ENCODE measurements at regions not wholly inside any gene's neighbourhood (a gene's known extent, or its start where the extent isn't known, plus 50 kb on each side); places are given as distances from the start of the nearest gene placed in this dataset.
"Not testable (repeated sequence)": the region's sequence is repeated elsewhere in the genome, so short reads cannot be mapped to it uniquely, and the experiment has no call there.

DNA sequence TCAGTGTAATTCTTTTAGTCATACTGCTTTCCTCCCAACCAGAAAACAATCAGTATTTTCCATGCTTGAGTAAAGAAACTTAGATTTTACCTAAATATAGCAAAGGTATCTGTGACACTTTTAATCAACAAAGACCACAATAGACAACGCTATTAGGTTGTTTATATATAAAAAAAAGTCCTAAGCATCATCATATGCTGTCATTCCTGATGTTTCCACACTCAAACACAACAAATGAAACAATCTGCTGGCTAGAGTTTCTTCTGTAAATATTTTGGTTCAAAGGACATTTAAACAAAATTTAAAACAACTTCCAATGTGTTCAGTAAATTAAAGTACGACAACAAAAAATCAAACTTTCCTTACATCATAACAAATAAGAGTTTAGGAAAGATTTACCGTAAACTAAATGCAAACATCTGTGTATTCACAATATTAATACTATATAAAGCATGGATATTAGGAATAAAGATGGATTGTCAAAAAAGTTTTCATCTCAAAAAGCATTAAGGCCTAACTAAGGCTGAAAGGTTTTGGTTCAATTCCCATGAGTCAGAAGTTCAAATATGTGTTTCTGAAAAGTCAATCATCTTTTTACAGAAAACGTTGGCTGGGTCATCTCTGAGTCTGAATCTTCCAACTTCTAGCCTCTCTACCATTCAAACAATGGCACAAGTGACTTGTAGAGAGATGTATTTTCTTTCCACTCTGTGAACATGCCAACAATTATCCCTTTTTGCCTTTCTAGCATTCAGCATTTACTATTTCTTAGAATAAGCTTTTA, 157.1 kb downstream of the CRPPA start:
- TF ChIP-seq, protein P1, sequence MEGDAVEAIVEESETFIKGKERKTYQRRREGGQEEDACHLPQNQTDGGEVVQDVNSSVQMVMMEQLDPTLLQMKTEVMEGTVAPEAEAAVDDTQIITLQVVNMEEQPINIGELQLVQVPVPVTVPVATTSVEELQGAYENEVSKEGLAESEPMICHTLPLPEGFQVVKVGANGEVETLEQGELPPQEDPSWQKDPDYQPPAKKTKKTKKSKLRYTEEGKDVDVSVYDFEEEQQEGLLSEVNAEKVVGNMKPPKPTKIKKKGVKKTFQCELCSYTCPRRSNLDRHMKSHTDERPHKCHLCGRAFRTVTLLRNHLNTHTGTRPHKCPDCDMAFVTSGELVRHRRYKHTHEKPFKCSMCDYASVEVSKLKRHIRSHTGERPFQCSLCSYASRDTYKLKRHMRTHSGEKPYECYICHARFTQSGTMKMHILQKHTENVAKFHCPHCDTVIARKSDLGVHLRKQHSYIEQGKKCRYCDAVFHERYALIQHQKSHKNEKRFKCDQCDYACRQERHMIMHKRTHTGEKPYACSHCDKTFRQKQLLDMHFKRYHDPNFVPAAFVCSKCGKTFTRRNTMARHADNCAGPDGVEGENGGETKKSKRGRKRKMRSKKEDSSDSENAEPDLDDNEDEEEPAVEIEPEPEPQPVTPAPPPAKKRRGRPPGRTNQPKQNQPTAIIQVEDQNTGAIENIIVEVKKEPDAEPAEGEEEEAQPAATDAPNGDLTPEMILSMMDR (IDR thresholded peaks at IDR 0.05; ENCODE audit: low read depth, low read length, missing control alignments) = no peak
- H3K4me3 ChIP-seq (replicated peaks; ENCODE audit: low read depth, low read length) = no peak overlapping the region
- DNase-seq (ENCODE audit: extremely low read depth, low read depth) = no peak

DNA sequence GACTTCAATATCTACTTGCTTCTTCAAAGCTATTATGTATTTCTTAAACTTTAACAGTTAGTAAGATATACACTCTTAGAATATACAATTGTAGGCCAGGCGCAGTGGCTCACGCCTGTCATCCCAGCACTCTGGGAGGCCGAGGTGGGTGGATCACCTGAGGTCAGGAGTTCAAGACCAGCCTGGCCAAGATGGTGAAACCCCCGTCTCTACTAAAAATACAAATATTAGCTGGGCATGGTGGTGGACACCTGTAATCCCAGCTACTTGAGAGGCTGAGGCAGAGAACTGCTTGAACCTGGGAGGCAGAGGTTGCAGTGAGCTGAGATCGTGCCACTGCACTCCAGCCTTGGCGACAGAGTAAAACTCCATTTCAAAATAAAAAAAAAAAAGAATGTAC, 158.0 kb downstream of the CRPPA start:
- DNase-seq (ENCODE audit: extremely low read depth, low read depth); H3K4me3 ChIP-seq (replicated peaks; ENCODE audit: low read depth, low read length): not testable (repeated sequence)

DNA sequence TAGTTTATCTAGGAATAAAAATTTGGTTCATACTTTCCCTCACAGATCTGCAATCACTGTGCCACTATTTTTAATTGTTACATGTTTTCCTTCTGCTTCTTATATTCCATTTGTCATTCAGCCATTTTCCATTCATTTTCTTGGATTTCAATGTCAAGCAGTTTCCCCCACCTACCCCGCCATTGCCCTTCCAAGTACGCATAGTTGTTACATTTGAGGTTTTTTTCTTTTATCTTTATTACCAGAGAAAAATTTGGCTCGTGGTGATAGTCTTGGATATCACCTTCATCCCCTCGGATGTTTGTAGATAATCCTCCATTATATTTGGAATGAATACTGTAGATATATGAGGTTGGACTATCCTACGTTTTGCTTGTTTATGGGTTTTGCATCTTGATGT, 159.7 kb downstream of the CRPPA start:
- DNase-seq (ENCODE audit: extremely low read depth, low read depth) = no peak
- TF ChIP-seq, protein P1 (IDR thresholded peaks at IDR 0.05; ENCODE audit: low read depth, low read length, missing control alignments) = no peak

DNA sequence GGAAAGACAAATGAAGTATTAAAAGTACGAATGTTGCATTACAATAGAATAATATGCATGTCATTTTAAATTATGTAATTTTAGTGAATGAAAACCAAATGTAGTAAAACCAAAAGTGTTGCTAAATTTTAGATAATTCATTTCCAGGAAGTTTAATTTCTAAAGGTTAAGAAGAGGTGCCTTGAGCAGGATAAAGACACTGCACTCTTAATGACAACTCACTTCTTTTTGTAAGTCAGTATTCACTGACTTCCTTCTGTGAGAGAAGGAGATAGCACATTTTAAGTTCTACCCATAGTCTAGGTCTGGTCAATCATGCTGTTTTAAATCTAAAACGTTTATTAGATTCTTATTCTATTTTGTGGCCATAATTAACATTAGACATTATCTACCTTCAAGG, 160.2 kb downstream of the CRPPA start:
- DNase-seq (ENCODE audit: extremely low read depth, low read depth) = no peak
- TF ChIP-seq, protein P1 (IDR thresholded peaks at IDR 0.05; ENCODE audit: low read depth, low read length, missing control alignments) = no peak
- H3K4me3 ChIP-seq (replicated peaks; ENCODE audit: low read depth, low read length) = no peak overlapping the region

More for the DNA sequence above, 159.7 kb downstream of the CRPPA start:
- H3K4me3 ChIP-seq (replicated peaks; ENCODE audit: low read depth, low read length) = no peak overlapping the region

DNA sequence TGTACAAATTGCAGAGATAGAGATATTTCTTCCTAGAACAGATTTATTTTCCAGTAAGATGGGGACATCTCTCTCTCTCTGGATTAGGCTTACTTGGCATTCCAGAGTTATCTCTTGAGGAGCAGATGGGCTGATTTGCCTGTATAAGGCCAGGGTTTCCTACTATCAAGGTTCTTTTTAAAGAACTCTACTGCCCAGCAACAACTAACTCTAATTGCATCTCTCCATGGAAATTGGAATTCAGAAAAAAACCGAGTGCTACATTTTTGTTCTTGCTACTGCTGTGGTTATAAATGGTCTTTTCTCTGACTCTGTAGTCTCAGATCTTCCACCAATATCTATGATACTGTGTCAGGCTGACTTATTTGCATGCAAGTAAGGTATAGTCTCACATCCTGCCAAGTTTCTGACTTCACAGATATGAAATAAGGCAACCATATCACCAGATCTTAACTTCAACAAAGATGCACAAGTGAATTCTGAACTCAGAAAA, 161.1 kb downstream of the CRPPA start:
- TF ChIP-seq, protein P1 (IDR thresholded peaks at IDR 0.05; ENCODE audit: low read depth, low read length, missing control alignments) = no peak
- no peak overlapping the region for H3K4me3 ChIP-seq (replicated peaks; ENCODE audit: low read depth, low read length)
- no peak for DNase-seq (ENCODE audit: extremely low read depth, low read depth)

DNA sequence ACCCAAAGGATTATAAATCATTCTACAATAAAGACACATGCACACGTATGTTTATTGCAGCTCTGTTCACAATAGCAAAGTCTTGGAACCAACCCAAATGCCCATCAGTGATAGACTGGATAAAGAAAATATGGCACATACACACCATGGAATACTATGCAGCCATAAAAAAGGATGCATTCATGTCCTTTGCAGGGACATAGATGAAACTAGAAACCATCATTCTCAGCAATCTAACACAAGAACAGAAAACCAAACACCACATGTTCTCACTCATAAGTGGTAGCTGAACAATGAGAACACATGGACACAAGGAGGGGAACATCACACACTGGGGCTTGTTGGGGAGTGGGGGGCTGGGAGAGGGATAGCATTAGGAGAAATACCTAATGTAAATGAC, 164.9 kb downstream of the CRPPA start:
- H3K4me3 ChIP-seq (replicated peaks; ENCODE audit: low read depth, low read length); DNase-seq (ENCODE audit: extremely low read depth, low read depth): not testable (repeated sequence)

DNA sequence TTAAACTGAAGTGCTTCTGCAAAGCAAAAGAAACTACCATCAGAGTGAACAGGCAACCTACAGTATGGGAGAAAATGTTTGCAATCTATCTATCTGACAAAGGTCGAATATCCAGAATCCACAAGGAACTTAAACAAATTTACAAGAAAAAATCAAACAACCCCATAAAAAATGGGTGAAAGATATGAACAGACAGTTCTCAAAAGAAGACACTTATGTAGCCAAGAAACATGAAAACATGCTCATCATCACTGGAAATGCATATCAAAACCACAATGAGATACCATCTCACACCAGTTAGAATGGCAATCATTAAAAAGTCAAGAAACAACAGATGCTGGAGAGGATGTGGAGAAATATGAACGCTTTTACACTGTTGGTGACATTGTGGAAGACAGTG, 165.4 kb downstream of the CRPPA start:
- not testable (repeated sequence) for DNase-seq (ENCODE audit: extremely low read depth, low read depth); H3K4me3 ChIP-seq (replicated peaks; ENCODE audit: low read depth, low read length)

DNA sequence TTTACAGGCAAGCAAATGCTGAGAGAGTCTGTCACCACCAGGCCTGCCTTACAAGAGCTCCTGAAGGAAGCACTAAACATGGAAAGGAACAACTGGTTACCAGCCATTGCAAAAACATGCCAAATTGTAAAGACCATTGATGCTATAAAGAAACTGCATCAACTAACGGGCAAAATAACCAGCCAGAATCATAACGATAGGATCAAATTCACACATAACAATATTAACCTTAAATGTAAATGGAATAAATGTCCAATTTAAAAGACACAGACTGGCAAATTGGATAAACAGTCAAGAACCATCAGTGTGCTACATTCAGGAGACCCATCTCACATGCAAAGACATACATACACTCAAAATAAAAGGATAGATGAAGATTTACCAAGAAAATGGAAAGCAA, 170.7 kb downstream of the CRPPA start:
- not testable (repeated sequence) for H3K4me3 ChIP-seq (replicated peaks; ENCODE audit: low read depth, low read length); DNase-seq (ENCODE audit: extremely low read depth, low read depth)

DNA sequence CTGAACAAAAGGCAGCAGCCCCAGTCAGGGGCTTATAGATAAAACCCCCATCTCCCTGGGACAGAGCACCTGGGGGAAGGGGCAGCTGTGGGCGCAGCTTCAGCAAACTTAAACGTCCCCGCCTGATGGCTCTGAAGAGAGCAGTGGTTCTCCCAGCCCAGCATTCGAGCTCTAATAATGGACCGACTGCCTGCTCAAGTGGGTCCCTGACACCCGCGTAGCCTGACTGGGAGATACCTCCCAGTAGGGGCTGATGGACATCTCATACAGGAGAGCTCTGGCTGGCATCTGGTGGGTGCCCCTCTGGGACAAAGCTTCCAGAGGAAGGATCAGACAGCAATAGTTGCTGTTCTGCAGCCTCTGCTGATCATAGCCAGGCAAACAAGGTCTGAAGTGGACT, 172.1 kb downstream of the CRPPA start:
- DNase-seq (ENCODE audit: extremely low read depth, low read depth); H3K4me3 ChIP-seq (replicated peaks; ENCODE audit: low read depth, low read length): not testable (repeated sequence)

DNA sequence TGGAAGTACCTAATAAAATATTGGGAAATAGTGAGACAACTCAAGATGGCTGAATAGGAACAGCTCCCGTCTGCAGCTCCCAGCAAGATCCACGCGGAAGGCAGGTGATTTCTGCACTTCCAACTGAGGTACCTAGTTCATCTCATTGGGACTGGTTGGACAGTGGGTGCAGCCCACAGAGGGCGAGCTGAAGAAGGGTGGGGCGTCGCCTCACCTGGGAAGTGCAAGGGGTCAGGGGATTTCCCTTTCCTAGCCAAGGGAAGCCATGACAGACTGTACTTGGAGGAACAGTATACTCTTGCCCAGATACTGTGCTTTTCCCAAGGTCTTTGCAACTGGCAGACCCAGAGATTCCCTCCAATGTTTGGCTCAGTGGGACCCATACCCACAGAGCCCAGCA, 172.8 kb downstream of the CRPPA start:
- DNase-seq (ENCODE audit: extremely low read depth, low read depth); H3K4me3 ChIP-seq (replicated peaks; ENCODE audit: low read depth, low read length): not testable (repeated sequence)

All from HFF-Myc (cell line).